Neural crest cell (in vitro differentiated cells): ENCODE measurements at regions not wholly inside any gene's neighbourhood (a gene's known extent, or its start where the extent isn't known, plus 50 kb on each side); places are given as distances from the start of the nearest gene placed in this dataset.

Experiments
- DNase-seq: peaks from one replicate; pipeline ENCODE4 v3.0.0; 2021; ENCODE audit warnings: low read depth, mixed read lengths, low spot score
- H3K27ac Mint-ChIP-seq: one replicate; pipeline ENCODE4 v1.8.0; 2021; ENCODE audit warnings: mild to moderate bottlenecking, mixed read lengths; ENCODE audit not compliant: unreplicated experiment
- H3K27me3 Mint-ChIP-seq: 2 replicates; pipeline ENCODE4 v1.8.0; 2021; ENCODE audit warnings: low read depth, mild to moderate bottlenecking, mixed read lengths
- H3K36me3 Mint-ChIP-seq: 2 replicates; pipeline ENCODE4 v1.8.0; 2021; ENCODE audit warnings: low read depth, mild to moderate bottlenecking, mixed read lengths
- H3K4me1 Mint-ChIP-seq: 2 replicates; pipeline ENCODE4 v1.8.0; 2021; ENCODE audit warnings: mixed read lengths
- H3K4me3 Mint-ChIP-seq: one replicate; pipeline ENCODE4 v1.8.0; 2021; ENCODE audit warnings: mild to moderate bottlenecking, mixed read lengths
- H3K9me3 Mint-ChIP-seq: 2 replicates; pipeline ENCODE4 v1.8.0; 2021; ENCODE audit warnings: mixed read lengths
- CTCF ChIP-seq: fragments of 200-600 bp; sonication (generic); conservative IDR thresholded peaks from 2 replicates; pipeline ENCODE4 v1.5.0; 2021; ENCODE audit warnings: antibody characterized with exemption, mild to moderate bottlenecking

GRCh38 chr18:46334868-46335281, 230.7 kb downstream of the HAUS1 start:
- Mint-ChIP-seq H3K4me1 (peaks cover 66% of the 10 kb centered on the region), H3K9me3 (no peaks in the 10 kb centered on the region), H3K27ac (peak overlapping the region; percentile 98), H3K36me3 (peaks cover 2% of the 10 kb centered on the region), H3K4me3 (peak overlapping the region; percentile 97), H3K27me3 (peaks cover 14% of the 10 kb centered on the region)
- peak; percentile 50 for DNase-seq
- no peak for TF ChIP-seq CTCF

- peaks cover 14% of the 10 kb centered on the region for H3K27me3 Mint-ChIP-seq
- H3K4me1 Mint-ChIP-seq = peaks cover 72% of the 10 kb centered on the region
- H3K27ac Mint-ChIP-seq = peak overlapping the region; percentile 98
- no peaks in the 10 kb centered on the region for H3K9me3 Mint-ChIP-seq
- no peak for TF ChIP-seq CTCF
- H3K4me3 Mint-ChIP-seq = peak overlapping the region; percentile 97
- peaks cover 2% of the 10 kb centered on the region for H3K36me3 Mint-ChIP-seq
- DNase-seq = peak; percentile 28
These were observed 231.4 kb downstream of the HAUS1 start for GRCh38 chr18:46335534-46336101.

- H3K4me1 Mint-ChIP-seq = peaks cover 81% of the 10 kb centered on the region
- peaks cover 2% of the 10 kb centered on the region for H3K36me3 Mint-ChIP-seq
- no peak for TF ChIP-seq CTCF
- H3K4me3 Mint-ChIP-seq = peak overlapping the region; percentile 97
- H3K27ac Mint-ChIP-seq = peak overlapping the region; percentile 54
- no peaks in the 10 kb centered on the region for H3K9me3 Mint-ChIP-seq
- peaks cover 12% of the 10 kb centered on the region for H3K27me3 Mint-ChIP-seq
- no peak for DNase-seq
These were observed 232.3 kb downstream of the HAUS1 start for GRCh38 chr18:46336278-46337111.

GRCh38 chr18:46337271-46337670, 233.1 kb downstream of the HAUS1 start:
- Mint-ChIP-seq H3K27me3 (peaks cover 12% of the 10 kb centered on the region), H3K4me3 (peak overlapping the region; percentile 97), H3K9me3 (no peaks in the 10 kb centered on the region), H3K4me1 (peaks cover 83% of the 10 kb centered on the region), H3K36me3 (peaks cover 2% of the 10 kb centered on the region), H3K27ac (peak overlapping the region; percentile 98)
- no peak for TF ChIP-seq CTCF
- DNase-seq = no peak

GRCh38 chr18:46338205-46338604, 234.0 kb downstream of the HAUS1 start:
- Mint-ChIP-seq H3K9me3 (no peaks in the 10 kb centered on the region), H3K36me3 (peaks cover 4% of the 10 kb centered on the region), H3K4me3 (peak overlapping the region; percentile 97), H3K27ac (peak overlapping the region; percentile 98), H3K27me3 (peaks cover 12% of the 10 kb centered on the region), H3K4me1 (peaks cover 78% of the 10 kb centered on the region)
- peak; percentile 23 for DNase-seq
- no peak for TF ChIP-seq CTCF
